ENCODE measurements at regions not wholly inside any gene's neighbourhood (a gene's known extent, or its start where the extent isn't known, plus 50 kb on each side); places are given as distances from the start of the nearest gene placed in this dataset.

DNA sequence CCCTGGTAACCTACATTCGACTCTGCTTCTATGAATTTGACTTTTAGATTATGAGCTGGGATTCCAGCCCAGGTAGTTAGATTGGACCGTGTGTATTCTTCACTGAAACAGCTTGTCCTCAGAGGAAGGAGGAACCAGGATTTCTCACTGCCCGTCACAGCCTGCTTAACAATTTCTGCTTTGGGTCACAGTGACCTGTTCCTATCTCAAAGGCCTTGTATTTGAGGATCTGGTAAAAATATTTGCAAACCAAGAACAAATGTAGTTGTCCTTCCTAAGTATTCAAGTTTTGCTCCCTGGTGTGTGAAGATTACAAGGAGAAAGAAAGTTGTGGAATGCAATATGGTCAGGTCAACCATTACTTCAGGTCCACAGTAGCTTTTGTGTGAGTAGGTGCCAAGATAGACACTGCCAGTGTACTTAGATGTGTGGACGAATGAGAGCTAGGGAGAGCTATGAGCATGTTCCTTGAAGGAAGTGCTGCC lies 55.1 kb downstream of the KIF4B start:
- FAIRE-seq: no peak

DNA sequence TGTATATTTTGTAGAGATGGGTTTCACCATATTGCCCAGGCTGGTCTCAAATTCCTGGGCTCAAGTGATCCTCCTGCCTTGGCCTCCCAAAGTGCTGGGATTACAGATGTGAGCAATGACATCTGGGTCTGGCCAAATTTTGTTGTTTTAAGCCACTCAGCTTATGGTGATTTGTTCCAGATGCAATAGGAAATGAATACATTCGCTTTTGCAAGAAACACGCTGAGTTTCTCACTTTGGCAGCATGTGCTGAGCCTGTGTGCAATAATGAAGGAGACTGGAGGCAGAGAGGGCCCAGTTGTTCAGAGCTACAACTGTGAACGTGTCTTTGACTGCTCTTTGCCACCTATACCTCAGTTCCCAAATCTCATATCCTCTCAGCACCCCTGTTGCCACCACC lies 56.4 kb downstream of the KIF4B start:
- FAIRE-seq: no peak

DNA sequence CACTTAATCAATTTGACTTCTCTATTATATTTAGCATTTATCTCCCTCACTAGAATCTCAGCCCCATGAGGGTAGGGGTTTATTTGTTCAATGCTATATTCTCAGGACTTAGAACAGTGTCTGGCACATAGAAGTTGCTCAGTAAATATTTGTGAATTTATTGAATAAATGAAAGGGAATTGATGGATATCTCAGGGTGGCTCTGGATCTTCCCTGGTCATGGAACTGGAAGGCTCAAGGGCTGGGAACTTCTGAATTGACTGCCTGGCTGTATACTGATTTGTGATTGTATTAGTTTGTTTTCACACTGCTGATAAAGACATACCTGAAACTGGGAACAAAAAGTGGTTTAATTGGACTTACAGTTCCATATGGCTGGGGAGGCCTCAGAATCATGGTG lies 57.2 kb downstream of the KIF4B start:
- FAIRE-seq: no peak

GRCh38 chr5:155076379-155076778 lies 62.8 kb downstream of the KIF4B start:
- no peak for FAIRE-seq

GRCh38 chr5:155079698-155080097 lies 66.1 kb downstream of the KIF4B start:
- FAIRE-seq: no peak

DNA sequence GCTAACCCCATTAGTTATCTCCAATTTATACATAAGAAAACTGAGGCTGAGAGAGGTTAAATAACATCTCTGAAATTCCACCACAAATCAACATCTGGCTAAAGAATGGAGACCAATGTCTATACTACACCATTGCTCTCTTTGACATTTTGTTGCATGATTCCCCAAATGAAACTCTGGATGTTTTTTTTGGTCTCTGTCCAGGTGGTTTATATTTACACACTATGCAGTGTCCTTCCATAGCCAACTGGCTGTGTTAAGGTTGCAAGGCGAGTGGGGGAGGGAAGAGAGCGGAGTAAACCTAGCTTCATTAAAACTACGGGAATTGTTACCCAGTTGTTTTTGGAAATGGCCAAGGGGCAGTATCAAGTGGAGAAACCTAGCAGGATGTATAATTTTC lies 67.2 kb downstream of the KIF4B start:
- FAIRE-seq: no peak

- no peak for FAIRE-seq
These were observed 68.1 kb downstream of the KIF4B start for GRCh38 chr5:155081618-155082017.

- no peak for FAIRE-seq
These were observed 68.8 kb downstream of the KIF4B start for GRCh38 chr5:155082401-155082800.

DNA sequence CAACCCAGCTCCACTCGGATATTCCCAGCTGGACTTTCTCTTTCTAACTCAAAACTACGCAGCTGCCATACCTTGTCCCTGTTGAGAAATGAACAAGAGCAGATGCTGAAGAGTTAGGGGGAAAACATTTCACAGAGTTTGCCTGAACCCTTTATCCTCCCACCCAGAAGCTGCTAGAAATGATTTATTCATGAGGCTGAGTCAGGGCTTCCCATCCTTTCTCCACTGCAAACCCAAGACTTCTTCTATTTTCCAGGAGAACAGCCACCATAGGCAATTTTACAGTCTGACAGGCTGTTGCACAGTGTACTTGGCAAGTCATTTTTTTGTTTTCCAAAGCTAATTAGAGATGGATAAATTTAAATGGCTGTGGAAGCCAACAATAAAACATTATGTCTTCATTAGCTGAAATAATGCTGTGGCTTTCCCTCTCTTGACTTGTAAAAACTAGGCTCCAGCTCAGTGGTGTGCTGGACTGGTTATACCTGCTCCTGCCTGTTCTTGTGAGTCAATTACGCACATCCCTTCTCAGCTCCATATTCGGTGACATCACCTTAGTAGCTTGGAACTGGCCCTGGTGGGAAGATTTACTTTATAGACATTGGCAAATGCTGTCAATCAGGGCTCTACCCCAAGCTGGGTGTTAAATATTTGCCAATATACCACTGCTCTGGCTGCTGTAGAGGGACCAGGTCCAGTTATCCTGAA lies 71.9 kb downstream of the KIF4B start:
- FAIRE-seq: no peak

- no peak for FAIRE-seq
These were observed 73.5 kb downstream of the KIF4B start for GRCh38 chr5:155087036-155087435.

DNA sequence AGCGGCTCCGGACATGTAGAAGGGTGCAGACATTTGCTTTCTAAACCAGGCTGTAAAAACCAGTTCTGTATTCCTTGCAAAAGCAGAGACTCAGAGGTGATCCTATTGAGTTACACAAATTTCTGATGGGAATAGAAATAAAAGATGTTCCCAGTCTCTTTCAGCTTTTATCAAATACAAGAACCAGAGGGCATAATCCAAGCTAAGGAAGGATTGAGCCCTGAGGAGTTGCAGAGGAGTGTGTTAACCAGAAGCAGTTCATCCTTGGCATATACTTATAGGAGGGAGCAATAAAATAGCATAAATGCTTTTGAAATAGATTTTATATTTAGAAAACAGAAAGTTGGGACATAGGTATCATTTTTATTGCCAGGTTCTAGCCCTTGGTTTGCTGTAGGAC lies 75.3 kb downstream of the KIF4B start:
- no peak for FAIRE-seq

DNA sequence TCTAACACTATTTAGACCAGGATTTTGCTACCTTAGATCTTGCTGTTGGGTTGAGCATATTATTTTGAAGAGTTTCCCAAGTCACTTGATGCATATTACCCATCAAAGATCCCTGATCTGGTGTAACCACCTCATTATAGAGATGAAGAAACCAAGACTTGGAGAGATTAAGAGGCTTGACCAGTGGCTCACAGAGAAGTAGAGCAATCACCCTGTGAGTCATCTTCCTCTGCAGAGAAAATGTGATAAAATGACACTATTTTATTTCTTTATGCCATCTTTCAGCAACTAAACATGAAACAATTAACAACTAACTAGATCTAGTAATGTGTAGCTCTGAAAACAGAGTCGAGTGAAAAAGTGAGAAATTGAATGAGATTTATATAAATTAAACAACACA lies 76.1 kb downstream of the KIF4B start:
- no peak for FAIRE-seq

DNA sequence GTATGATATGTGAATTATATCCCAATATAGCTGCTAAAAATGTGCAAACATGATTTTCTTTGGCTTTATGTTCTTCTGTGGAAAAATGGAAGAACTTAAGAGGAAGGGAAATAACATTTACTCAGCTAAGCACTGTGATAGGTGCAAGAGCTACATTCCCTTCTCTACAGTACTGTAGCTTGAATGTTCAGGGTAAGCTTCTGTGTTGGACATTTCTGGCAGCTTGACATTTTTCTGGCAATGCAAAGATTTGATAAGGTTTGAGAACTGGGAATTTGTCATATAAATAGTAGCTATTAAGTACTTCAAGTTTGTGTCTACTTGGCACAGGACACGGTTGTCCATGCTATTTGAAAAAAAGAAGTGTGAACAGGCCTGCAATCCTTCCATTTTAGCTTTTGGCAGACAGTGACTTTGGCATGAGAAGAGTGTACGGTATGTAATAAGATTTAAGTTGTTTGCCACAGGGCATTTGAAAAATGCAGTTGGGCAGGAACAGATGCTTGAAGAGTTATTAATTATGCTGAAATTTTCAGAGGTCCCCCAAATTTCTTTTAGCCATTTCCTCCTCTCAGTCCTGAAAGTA lies 77.6 kb downstream of the KIF4B start:
- FAIRE-seq: no peak

DNA sequence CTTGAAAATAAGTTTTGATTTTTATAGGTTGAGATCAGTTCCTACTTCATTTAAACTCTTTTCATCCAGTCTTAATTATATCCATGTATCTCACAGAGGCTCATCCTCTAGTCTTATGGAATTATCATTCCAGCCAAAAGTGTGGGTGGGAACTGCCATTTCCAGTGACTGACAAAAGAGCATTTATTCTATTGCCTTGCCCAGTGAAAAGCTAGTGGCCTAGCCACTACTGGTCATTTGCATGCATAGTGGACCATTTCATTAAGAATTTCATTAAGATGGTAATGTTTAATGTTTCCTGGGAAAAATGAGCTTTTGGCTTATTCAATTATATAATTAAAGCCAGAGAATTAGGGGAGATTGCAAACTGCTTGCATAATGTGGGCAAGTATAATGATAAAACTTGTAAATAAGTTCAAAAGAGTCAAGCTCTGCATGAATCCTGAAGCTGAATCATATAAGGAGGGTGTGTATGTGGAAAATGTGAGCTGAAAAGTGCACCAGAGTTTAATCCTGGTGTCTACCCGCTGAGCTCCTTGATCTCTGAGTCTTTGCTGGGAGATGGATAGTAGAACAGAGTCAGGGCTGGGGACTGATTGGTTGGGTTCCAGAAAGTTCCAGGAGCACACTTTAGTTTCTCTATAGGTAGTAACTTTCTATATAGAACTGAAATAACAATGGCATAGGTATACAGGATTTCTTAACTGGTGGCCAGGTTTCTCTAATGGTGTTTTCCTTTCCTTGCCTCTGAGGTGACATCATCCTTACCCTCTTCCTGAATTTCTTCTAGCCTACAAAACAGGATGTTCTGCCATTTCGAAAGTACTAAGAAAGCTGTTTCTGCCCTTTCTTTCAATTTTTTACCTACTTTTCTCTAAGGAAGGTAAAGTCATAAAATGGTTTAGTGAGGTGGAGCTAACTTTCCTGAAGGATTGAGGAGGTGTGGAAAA lies 78.5 kb downstream of the KIF4B start:
- no peak for FAIRE-seq

DNA sequence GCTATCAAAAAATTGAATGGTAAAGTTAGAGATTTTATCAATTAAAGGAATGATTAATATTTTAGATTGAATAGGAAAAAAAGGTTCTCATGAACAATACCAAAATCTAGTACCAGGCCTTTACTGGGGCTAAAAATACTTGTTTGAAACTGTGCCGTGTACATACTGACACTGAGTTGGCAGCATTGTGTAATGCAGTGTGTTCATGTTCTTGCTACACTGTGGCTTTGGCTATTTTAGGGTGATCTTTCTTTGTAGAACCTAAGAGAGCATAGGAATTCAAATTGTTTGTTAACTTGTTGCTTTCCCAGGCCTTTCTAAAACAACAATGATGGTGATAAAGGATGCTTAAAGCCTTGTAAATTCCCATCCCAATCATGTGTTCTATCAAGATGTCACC lies 80.9 kb downstream of the KIF4B start:
- no peak for FAIRE-seq

GRCh38 chr5:155097995-155098394 lies 84.4 kb downstream of the KIF4B start:
- no peak for FAIRE-seq

GRCh38 chr5:155098433-155098832 lies 84.9 kb downstream of the KIF4B start:
- FAIRE-seq: no peak

GRCh38 chr5:155101697-155102096 lies 88.1 kb downstream of the KIF4B start:
- no peak for FAIRE-seq

DNA sequence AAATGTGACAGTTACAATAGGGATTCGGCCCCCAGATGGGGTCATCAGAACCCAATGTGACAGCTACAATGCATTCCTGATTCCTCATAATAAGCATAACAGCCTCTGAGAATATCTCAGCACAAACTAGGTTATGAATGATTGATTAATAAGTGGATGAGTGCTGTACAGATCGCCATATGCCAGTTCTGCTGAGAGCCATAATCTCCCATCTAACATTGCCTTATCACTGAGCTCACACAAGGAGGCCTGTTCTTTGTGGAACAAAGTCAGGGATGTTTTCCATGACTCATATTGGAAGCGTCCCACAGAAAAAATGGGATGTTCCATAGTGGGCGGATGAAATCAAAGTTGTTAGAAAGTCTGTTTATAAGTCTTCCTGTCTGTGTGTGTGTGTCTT lies 89.6 kb downstream of the KIF4B start:
- FAIRE-seq: no peak

GRCh38 chr5:155104441-155104840 lies 90.9 kb downstream of the KIF4B start:
- FAIRE-seq: no peak

DNA sequence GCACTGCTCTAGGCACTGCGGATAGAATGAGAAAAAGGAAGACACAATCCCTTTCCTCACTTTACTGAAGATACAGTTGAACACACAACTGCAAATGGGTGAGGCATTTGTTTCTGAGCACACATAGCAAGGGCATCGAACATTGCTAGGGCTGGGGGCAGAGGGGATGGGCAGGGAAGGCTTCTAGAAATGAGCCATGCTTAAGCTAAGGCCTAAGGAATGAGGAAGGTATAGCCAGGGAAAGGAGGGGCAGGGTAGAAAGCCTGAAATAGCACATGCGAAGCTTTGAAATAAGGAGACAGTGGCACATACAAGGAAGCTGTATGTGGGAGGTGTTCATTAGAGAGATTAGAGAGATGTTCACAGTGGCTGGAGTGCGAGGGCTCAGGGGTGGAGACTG lies 92.7 kb downstream of the KIF4B start:
- no peak for FAIRE-seq

- no peak for FAIRE-seq
These were observed 100.3 kb downstream of the KIF4B start for GRCh38 chr5:155113888-155114287.

DNA sequence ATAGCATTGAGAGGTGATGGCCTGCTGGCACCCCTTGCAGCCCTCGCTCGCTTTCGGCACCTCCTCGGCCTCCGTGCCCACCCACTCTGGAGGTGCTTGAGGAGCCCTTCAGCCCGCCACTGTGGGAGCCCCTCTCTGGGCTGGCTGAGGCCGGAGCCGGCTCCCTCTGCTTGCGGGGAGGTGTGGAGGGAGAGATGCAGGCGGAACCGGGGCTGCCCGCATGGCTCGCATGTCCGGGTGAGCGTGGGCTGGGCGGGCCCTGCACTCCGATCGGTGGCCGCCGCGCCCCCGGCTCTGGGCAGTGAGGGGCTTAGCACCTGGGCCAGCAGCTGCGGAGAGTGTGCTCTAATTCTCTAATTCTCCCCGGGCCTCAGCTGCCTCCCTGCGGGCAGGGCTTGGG lies 101.1 kb downstream of the KIF4B start:
- no peak for FAIRE-seq

Measured in islet of Langerhans (tissue), 1 donor.